OCI-LY7 (cell line): ENCODE measurements at regions not wholly inside any gene's neighbourhood (a gene's known extent, or its start where the extent isn't known, plus 50 kb on each side); places are given as distances from the start of the nearest gene placed in this dataset.

ENCODE experiments used
- EZH2phosphoT487 ChIP-seq: fragments of 200-600 bp; sonication (generic); IDR thresholded peaks from 2 replicates; pipeline ENCODE4 v1.6.1; 2018; ENCODE audit warnings: low read depth, borderline replicate concordance, mild to moderate bottlenecking, mixed run types, antibody characterized with exemption, low read length, moderate library complexity, mixed read lengths
- TF ChIP-seq, protein P1 (sequence below): fragments of 200-600 bp; sonication (generic); conservative IDR thresholded peaks from 2 replicates; pipeline ENCODE4 v1.5.1; 2014; ENCODE audit warnings: mild to moderate bottlenecking, antibody characterized with exemption, low read length, moderate library complexity, mixed read lengths

DNA sequence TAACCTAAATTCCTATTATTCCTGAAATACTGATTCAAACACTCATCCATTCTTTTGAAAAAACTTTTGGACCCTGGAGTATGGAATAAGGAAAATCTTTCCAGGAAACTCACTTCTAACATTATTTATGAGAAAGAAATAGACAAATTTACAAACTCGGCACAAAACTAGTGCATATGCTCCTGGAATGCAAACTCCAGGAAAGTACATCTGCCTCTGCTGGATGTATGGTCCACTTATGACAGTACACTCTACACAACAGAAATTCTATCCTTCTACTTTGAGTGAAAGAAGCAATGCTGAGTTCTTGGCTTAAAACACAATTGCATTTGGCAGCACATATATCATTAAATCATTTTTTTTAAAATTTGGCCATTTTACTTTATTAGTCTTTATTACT is 700.5 kb upstream of the STXBP6 start:
- TF ChIP-seq, protein P1, sequence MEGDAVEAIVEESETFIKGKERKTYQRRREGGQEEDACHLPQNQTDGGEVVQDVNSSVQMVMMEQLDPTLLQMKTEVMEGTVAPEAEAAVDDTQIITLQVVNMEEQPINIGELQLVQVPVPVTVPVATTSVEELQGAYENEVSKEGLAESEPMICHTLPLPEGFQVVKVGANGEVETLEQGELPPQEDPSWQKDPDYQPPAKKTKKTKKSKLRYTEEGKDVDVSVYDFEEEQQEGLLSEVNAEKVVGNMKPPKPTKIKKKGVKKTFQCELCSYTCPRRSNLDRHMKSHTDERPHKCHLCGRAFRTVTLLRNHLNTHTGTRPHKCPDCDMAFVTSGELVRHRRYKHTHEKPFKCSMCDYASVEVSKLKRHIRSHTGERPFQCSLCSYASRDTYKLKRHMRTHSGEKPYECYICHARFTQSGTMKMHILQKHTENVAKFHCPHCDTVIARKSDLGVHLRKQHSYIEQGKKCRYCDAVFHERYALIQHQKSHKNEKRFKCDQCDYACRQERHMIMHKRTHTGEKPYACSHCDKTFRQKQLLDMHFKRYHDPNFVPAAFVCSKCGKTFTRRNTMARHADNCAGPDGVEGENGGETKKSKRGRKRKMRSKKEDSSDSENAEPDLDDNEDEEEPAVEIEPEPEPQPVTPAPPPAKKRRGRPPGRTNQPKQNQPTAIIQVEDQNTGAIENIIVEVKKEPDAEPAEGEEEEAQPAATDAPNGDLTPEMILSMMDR: no peak
- no peak for TF ChIP-seq EZH2phosphoT487
